Left lung (tissue), 4 donors: ENCODE measurements at regions not wholly inside any gene's neighbourhood (a gene's known extent, or its start where the extent isn't known, plus 50 kb on each side); places are given as distances from the start of the nearest gene placed in this dataset.
A peak's percentile ranks its signal among the peaks of the same experiment; 100 is the strongest.

Experiments
- ATAC-seq: fragments of 200-7000 bp; cut with Tn5 transposase; one replicate; pipeline ENCODE4 v1.9.1; 2020; ENCODE audit warnings: moderate library complexity
- DNase-seq, 4 donors: peaks; one replicate each; pipeline ENCODE4 v3.0.0-alpha.2; 2013 to 2020
- H3K27ac ChIP-seq, 2 donors: fragments of 200-600 bp; sonication (generic) in 1 of 2; one replicate each; pipeline versions ENCODE4 v1.5.0 to v1.8.0; 2020 to 2021
- H3K27me3 ChIP-seq, 2 donors: fragments of 200-600 bp; sonication (generic) in 1 of 2; one replicate each; pipeline versions ENCODE4 v1.5.0 to v1.8.0; 2020 to 2021
- H3K36me3 ChIP-seq, 2 donors: fragments of 200-600 bp; sonication (generic) in 1 of 2; one replicate each; pipeline versions ENCODE4 v1.5.0 to v1.8.0; 2020 to 2021
- H3K4me1 ChIP-seq, 2 donors: fragments of 200-600 bp; one replicate each; pipeline ENCODE4 v1.8.0; 2021
- H3K4me3 ChIP-seq, 2 donors: fragments of 200-600 bp; sonication (generic) in 1 of 2; one replicate each; pipeline versions ENCODE4 v1.5.0 to v1.8.0; 2020 to 2021; ENCODE audit warnings: mild to moderate bottlenecking in 1 of 2
- H3K9me3 ChIP-seq, 2 donors: fragments of 200-600 bp; sonication (generic) in 1 of 2; one replicate each; pipeline versions ENCODE4 v1.5.0 to v1.8.0; 2020 to 2021
- CTCF ChIP-seq, 2 donors: fragments of 200-600 bp; sonication (generic) in 1 of 2; IDR thresholded peaks; one replicate each; pipeline versions ENCODE4 v1.5.0 to v1.8.0; 2021; ENCODE audit warnings: antibody characterized with exemption in 2 of 2
- intact Hi-C, 2 donors: fragments of 100-400 bp; cut with DNase I; formaldehyde crosslinking; loops; one replicate each; pipeline versions ENCODE4 v1.11.2 to v1.14.2; 2022
- donor health status: DM: no; HTN: yes; CAD: no.
- donor health status: DM: no; HTN: no; CAD: no.

- no peak for TF ChIP-seq CTCF (IDR thresholded peaks at IDR 0.05)
- Histone ChIP-seq H3K27me3 (no peaks in the 10 kb centered on the region), H3K9me3 (no peaks in the 10 kb centered on the region), H3K4me1 (no peaks in the 10 kb centered on the region), H3K27ac (no peak overlapping the region), H3K4me3 (no peak overlapping the region), H3K36me3 (no peaks in the 10 kb centered on the region)
- intact Hi-C loops = no loop called here
- ATAC-seq = no peak
- DNase-seq = no peak
These were observed 323.2 kb upstream of the CDH5 start for GRCh38 chr16:66043326-66043725.

- ATAC-seq (no peak), DNase-seq (no peak)
- H3K4me3 ChIP-seq = no peak overlapping the region
- H3K4me1 ChIP-seq = no peaks in the 10 kb centered on the region
- no peak overlapping the region for H3K27ac ChIP-seq
- no peaks in the 10 kb centered on the region for H3K27me3 ChIP-seq
- H3K36me3 ChIP-seq = no peaks in the 10 kb centered on the region
- intact Hi-C loops = no loop called here
- no peak for TF ChIP-seq CTCF (IDR thresholded peaks at IDR 0.05)
- H3K9me3 ChIP-seq = no peaks in the 10 kb centered on the region
These were observed 324.1 kb upstream of the CDH5 start for GRCh38 chr16:66042341-66042740.

GRCh38 chr16:66041907-66042306 is 324.6 kb upstream of the CDH5 start:
- H3K27ac ChIP-seq = no peak overlapping the region
- no peaks in the 10 kb centered on the region for H3K36me3 ChIP-seq
- no peaks in the 10 kb centered on the region for H3K27me3 ChIP-seq
- H3K4me1 ChIP-seq = no peaks in the 10 kb centered on the region
- intact Hi-C loops = no loop called here
- no peaks in the 10 kb centered on the region for H3K9me3 ChIP-seq
- TF ChIP-seq CTCF (IDR thresholded peaks at IDR 0.05) = no peak
- ATAC-seq (no peak), DNase-seq (no peak)
- no peak overlapping the region for H3K4me3 ChIP-seq

GRCh38 chr16:66039793-66040192 is 326.7 kb upstream of the CDH5 start:
- H3K27me3 ChIP-seq = no peaks in the 10 kb centered on the region
- no peak for TF ChIP-seq CTCF (IDR thresholded peaks at IDR 0.05)
- no peaks in the 10 kb centered on the region for H3K9me3 ChIP-seq
- ATAC-seq = no peak
- intact Hi-C loops = no loop called here
- no peak overlapping the region for H3K4me3 ChIP-seq
- no peak overlapping the region for H3K27ac ChIP-seq
- H3K4me1 ChIP-seq = peaks cover 0 to 5% of the 10 kb centered on the region in 2 donors
- no peak for DNase-seq
- H3K36me3 ChIP-seq = no peaks in the 10 kb centered on the region

- ATAC-seq (peak; percentile 33), DNase-seq (no peak)
- peaks cover 0 to 5% of the 10 kb centered on the region in 2 donors for H3K4me1 ChIP-seq
- H3K36me3 ChIP-seq = no peaks in the 10 kb centered on the region
- intact Hi-C loops = no loop called here
- H3K4me3 ChIP-seq = no peak overlapping the region
- H3K27ac ChIP-seq = no peak overlapping the region
- H3K27me3 ChIP-seq = no peaks in the 10 kb centered on the region
- no peaks in the 10 kb centered on the region for H3K9me3 ChIP-seq
- no peak for TF ChIP-seq CTCF (IDR thresholded peaks at IDR 0.05)
These were observed 329.4 kb upstream of the CDH5 start for GRCh38 chr16:66036793-66037715.
